ENCODE measurements at regions not wholly inside any gene's neighbourhood (a gene's known extent, or its start where the extent isn't known, plus 50 kb on each side); places are given as distances from the start of the nearest gene placed in this dataset.

DNA sequence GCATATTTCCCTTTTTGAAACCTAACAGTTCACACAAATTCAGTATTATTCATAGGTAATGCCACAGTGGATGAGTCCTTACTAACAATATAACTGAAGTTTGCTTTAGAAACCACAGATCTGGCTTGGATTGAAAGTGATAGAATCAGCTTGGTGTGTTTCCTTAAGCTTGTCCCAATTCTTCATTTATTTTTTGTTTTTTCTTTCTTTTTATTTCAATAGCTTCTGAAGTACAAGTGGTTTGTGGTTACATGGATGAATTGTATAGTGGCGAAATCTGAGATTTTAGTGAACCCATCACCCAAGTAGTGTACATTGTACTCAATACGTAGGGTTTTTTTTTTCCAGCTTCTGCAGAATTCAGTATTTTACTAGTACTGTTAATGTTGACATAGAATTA lies 518.2 kb upstream of the SEMA3D start:
- no peak for TF ChIP-seq CTCF (IDR thresholded peaks at IDR 0.05; ENCODE audit: insufficient read depth, low read length)
- no peak for TF ChIP-seq REST (IDR thresholded peaks at IDR 0.05; ENCODE audit: insufficient replicate concordance, low read depth)
- TF ChIP-seq GABPA (IDR thresholded peaks at IDR 0.05; ENCODE audit: low read depth) = no peak
- no peak for TF ChIP-seq SPI1 (IDR thresholded peaks at IDR 0.05; ENCODE audit: borderline replicate concordance, low read depth)
- TF ChIP-seq POLR2AphosphoS5 (IDR thresholded peaks at IDR 0.05; ENCODE audit: low read depth) = no peak
- no peak for DNase-seq (ENCODE audit: low read depth in 1 of 2, low spot score in 1 of 2)
- no peak overlapping the region for H3K27ac ChIP-seq (replicated peaks)
- H3K4me3 ChIP-seq (replicated peaks; ENCODE audit: insufficient read depth, low read length) = no peak overlapping the region
- no peaks in the 10 kb centered on the region for H3K27me3 ChIP-seq (ENCODE audit: insufficient read depth, poor library complexity, severe bottlenecking)

DNA sequence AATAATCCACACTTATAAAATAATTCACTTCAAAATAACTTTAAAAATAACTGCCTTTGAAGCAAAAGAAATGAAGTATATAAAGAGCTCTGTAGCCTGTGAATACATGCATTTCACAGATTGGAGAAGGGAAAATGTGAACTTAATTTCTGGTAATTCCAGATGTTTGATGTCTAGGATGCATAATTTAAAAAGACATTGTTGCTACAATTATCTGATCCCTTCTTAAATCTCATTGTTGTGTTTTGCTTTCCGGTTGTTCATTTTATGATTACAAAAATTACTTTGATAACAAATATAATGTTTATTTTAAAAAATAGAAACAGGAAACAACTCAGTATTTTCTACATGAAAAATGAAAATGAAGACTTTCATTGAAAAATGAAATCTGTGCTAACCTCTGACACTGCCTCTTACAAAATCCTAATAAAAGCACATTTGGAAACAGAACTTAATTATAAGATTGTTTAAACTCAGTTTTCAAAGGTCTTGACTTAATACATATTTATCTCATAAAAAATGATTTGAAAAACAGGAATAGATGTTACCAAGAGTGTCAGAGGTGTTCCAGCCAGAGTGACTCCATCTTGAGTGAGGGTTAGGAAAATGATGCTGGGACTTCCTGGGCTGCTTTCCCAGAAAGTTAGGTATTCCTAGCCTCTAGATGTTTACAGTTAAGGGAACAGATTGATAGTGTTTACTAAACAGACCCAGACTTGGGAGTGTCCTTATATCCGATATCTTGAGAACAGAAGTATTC lies 516.6 kb upstream of the SEMA3D start:
- TF ChIP-seq POLR2AphosphoS5 (IDR thresholded peaks at IDR 0.05; ENCODE audit: low read depth) (no peak), SPI1 (IDR thresholded peaks at IDR 0.05; ENCODE audit: borderline replicate concordance, low read depth) (no peak), GABPA (IDR thresholded peaks at IDR 0.05; ENCODE audit: low read depth) (no peak), CTCF (IDR thresholded peaks at IDR 0.05; ENCODE audit: insufficient read depth, low read length) (no peak), REST (IDR thresholded peaks at IDR 0.05; ENCODE audit: insufficient replicate concordance, low read depth) (no peak)
- H3K4me3 ChIP-seq (replicated peaks; ENCODE audit: insufficient read depth, low read length) = no peak overlapping the region
- DNase-seq (ENCODE audit: low read depth in 1 of 2, low spot score in 1 of 2) = no peak
- H3K27me3 ChIP-seq (ENCODE audit: insufficient read depth, poor library complexity, severe bottlenecking) = no peaks in the 10 kb centered on the region
- no peak overlapping the region for H3K27ac ChIP-seq (replicated peaks)

- no peak for DNase-seq (ENCODE audit: low read depth in 1 of 2, low spot score in 1 of 2)
- Histone ChIP-seq H3K4me3 (replicated peaks; ENCODE audit: insufficient read depth, low read length) (no peak overlapping the region), H3K27me3 (ENCODE audit: insufficient read depth, poor library complexity, severe bottlenecking) (no peaks in the 10 kb centered on the region), H3K27ac (replicated peaks) (no peak overlapping the region)
- TF ChIP-seq SPI1 (IDR thresholded peaks at IDR 0.05; ENCODE audit: borderline replicate concordance, low read depth) = no peak
- TF ChIP-seq POLR2AphosphoS5 (IDR thresholded peaks at IDR 0.05; ENCODE audit: low read depth) = no peak
- TF ChIP-seq REST (IDR thresholded peaks at IDR 0.05; ENCODE audit: insufficient replicate concordance, low read depth) = no peak
- no peak for TF ChIP-seq CTCF (IDR thresholded peaks at IDR 0.05; ENCODE audit: insufficient read depth, low read length)
- TF ChIP-seq GABPA (IDR thresholded peaks at IDR 0.05; ENCODE audit: low read depth) = no peak
Observed at GRCh38 chr7:85702348-85702747, 515.5 kb upstream of the SEMA3D start.

All from HL-60 (cell line).